ENCODE measurements at regions not wholly inside any gene's neighbourhood (a gene's known extent, or its start where the extent isn't known, plus 50 kb on each side); places are given as distances from the start of the nearest gene placed in this dataset.
A peak's percentile ranks its signal among the peaks of the same experiment; 100 is the strongest.

DNA sequence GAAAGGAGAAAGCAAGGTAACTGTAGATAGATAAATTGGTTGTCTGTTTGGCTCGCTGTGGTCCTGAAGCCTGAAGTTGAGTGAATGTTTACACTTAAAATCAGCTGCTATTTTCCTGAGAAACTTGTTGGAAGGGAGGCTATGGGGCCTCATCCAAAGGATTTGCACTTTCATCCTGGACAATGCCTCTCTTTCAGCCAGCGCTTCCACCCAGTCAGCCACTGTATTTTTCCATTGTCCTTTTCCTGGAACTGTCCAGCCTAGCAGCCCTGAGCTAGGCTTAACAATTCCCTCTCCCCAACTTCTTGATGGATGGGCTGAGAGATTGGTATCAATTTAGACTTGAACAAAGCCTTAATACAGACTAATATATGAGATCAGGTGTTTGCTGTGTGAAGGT, 429.2 kb downstream of the DMAC1 start:
- Mint-ChIP-seq H3K9me3 (ENCODE audit: unreplicated experiment) (no peaks in the 10 kb centered on the region), H3K27ac (ENCODE audit: unreplicated experiment) (no peak overlapping the region), H3K36me3 (ENCODE audit: low read depth, unreplicated experiment) (no peaks in the 10 kb centered on the region), H3K27me3 (ENCODE audit: low read depth, unreplicated experiment) (no peaks in the 10 kb centered on the region), H3K4me3 (ENCODE audit: unreplicated experiment) (no peak overlapping the region), H3K4me1 (ENCODE audit: low read depth, unreplicated experiment) (peaks cover 4% of the 10 kb centered on the region)
- FAIRE-seq (no peak), DNase-seq (ENCODE audit: low read depth) (no peak)
- no peak overlapping the region for H3K4me2 ChIP-seq (ENCODE audit: low read length)
- H3K27ac ChIP-seq (ENCODE audit: low read depth, low read length) = no peak overlapping the region
- no peaks in the 10 kb centered on the region for H4K20me1 ChIP-seq (ENCODE audit: insufficient read depth, low read length)
- no peaks in the 10 kb centered on the region for H3K36me3 ChIP-seq (ENCODE audit: insufficient read depth, low read length)
- H3K79me2 ChIP-seq (ENCODE audit: insufficient read depth, low read length) = no peaks in the 10 kb centered on the region
- no peaks in the 10 kb centered on the region for H3K27me3 ChIP-seq (ENCODE audit: insufficient read depth, low read length)
- no peak overlapping the region for H3K4me3 ChIP-seq (ENCODE audit: insufficient read depth, low read depth, low read length)
- no peak overlapping the region for H3K9ac ChIP-seq (ENCODE audit: low read length)
- H3K9me3 ChIP-seq (ENCODE audit: insufficient read depth, low read depth, low read length) = no peaks in the 10 kb centered on the region
- H3K4me1 ChIP-seq (ENCODE audit: insufficient read depth, low read length) = no peaks in the 10 kb centered on the region
- TF ChIP-seq, protein P1, sequence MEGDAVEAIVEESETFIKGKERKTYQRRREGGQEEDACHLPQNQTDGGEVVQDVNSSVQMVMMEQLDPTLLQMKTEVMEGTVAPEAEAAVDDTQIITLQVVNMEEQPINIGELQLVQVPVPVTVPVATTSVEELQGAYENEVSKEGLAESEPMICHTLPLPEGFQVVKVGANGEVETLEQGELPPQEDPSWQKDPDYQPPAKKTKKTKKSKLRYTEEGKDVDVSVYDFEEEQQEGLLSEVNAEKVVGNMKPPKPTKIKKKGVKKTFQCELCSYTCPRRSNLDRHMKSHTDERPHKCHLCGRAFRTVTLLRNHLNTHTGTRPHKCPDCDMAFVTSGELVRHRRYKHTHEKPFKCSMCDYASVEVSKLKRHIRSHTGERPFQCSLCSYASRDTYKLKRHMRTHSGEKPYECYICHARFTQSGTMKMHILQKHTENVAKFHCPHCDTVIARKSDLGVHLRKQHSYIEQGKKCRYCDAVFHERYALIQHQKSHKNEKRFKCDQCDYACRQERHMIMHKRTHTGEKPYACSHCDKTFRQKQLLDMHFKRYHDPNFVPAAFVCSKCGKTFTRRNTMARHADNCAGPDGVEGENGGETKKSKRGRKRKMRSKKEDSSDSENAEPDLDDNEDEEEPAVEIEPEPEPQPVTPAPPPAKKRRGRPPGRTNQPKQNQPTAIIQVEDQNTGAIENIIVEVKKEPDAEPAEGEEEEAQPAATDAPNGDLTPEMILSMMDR (IDR thresholded peaks at IDR 0.05; ENCODE audit: insufficient read depth, low read depth, low read length) = no peak
- TF ChIP-seq EZH2 (IDR thresholded peaks at IDR 0.05; ENCODE audit: insufficient read depth, low read length) = no peak
- H2AFZ ChIP-seq (ENCODE audit: low read depth, low read length) = no peak overlapping the region

DNA sequence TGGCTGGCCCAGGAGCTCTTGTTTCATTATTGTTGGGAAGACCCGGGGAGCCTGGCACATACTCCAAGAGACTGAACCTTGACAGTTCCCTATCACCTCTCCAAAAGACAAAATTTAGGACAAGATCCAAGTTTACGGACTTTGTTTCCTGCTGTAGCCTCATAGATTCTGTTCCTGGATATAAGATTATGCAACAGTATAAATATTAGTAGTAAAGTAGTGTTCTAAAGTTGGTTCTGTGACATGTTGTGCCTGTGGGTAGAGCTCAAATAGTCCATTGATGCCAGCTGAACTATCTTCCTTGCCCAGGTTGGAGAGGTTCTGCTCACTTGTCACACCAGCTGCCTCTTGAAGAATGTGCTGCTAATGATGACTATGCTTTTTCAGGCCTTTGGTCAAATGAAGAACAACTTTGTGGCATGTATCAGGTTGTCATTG, 430.2 kb downstream of the DMAC1 start:
- H3K36me3 ChIP-seq (ENCODE audit: insufficient read depth, low read length) = no peaks in the 10 kb centered on the region
- no peak overlapping the region for H3K4me3 ChIP-seq (ENCODE audit: insufficient read depth, low read depth, low read length)
- H3K79me2 ChIP-seq (ENCODE audit: insufficient read depth, low read length) = no peaks in the 10 kb centered on the region
- no peaks in the 10 kb centered on the region for H3K9me3 Mint-ChIP-seq (ENCODE audit: unreplicated experiment)
- TF ChIP-seq EZH2 (IDR thresholded peaks at IDR 0.05; ENCODE audit: insufficient read depth, low read length) = no peak
- TF ChIP-seq, protein P1 (IDR thresholded peaks at IDR 0.05; ENCODE audit: insufficient read depth, low read depth, low read length) = no peak
- H3K27me3 Mint-ChIP-seq (ENCODE audit: low read depth, unreplicated experiment) = no peaks in the 10 kb centered on the region
- no peak for DNase-seq (ENCODE audit: low read depth)
- H2AFZ ChIP-seq (ENCODE audit: low read depth, low read length) = no peak overlapping the region
- H3K9ac ChIP-seq (ENCODE audit: low read length) = no peak overlapping the region
- no peak overlapping the region for H3K27ac Mint-ChIP-seq (ENCODE audit: unreplicated experiment)
- no peaks in the 10 kb centered on the region for H3K9me3 ChIP-seq (ENCODE audit: insufficient read depth, low read depth, low read length)
- H3K4me3 Mint-ChIP-seq (ENCODE audit: unreplicated experiment) = no peak overlapping the region
- H3K27ac ChIP-seq (ENCODE audit: low read depth, low read length) = no peak overlapping the region
- H3K27me3 ChIP-seq (ENCODE audit: insufficient read depth, low read length) = no peaks in the 10 kb centered on the region
- H3K4me2 ChIP-seq (ENCODE audit: low read length) = no peak overlapping the region
- no peaks in the 10 kb centered on the region for H3K4me1 ChIP-seq (ENCODE audit: insufficient read depth, low read length)
- no peaks in the 10 kb centered on the region for H3K36me3 Mint-ChIP-seq (ENCODE audit: low read depth, unreplicated experiment)
- H4K20me1 ChIP-seq (ENCODE audit: insufficient read depth, low read length) = no peaks in the 10 kb centered on the region
- FAIRE-seq = no peak
- peaks cover 4% of the 10 kb centered on the region for H3K4me1 Mint-ChIP-seq (ENCODE audit: low read depth, unreplicated experiment)

DNA sequence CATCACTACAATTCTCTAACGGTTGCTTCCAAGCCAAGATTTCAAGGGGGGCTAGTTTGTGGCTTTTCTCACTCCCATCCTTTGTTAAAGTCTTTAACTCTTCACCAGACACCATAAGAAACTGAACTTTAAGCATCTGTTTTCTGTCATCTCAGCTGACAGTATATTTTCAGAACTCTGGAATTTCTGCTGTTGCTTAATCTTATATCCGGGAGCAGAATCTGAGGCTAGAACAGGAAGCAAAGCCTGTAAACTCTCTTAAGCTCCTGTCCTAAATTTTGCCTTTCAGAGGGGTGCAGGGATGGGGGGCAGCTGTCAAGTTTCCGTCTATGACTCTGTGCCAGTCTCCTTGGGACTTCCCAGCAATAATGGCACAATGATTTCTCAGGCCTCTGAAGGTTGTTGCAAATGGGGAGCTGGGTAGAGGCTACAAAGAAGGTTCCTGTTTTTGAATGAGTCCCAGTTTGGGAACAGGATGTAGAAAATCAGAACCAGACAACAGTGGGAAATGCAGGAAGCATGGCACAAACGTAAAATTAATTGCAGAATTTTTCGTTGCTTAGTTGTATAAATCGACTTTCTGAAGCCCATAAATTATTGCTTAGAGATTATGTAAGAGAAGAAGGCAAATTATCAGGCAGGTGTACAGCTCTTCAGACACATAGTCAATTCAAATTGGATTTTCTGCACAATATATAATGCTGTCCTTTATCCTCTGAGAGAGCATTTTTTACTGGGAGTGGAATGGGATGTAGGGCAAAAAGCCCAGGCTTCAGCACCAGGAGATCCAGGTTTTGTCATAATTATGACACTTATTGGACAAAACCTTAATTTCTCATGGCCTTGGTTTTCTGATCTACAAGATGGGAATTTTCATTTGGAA, 430.9 kb downstream of the DMAC1 start:
- TF ChIP-seq EZH2 (IDR thresholded peaks at IDR 0.05; ENCODE audit: insufficient read depth, low read length) = no peak
- TF ChIP-seq, protein P1 (IDR thresholded peaks at IDR 0.05; ENCODE audit: insufficient read depth, low read depth, low read length) = no peak
- FAIRE-seq (no peak), DNase-seq (ENCODE audit: low read depth) (peak; percentile 12)
- H2AFZ ChIP-seq (ENCODE audit: low read depth, low read length) = no peak overlapping the region
- no peaks in the 10 kb centered on the region for H3K36me3 ChIP-seq (ENCODE audit: insufficient read depth, low read length)
- no peaks in the 10 kb centered on the region for H3K27me3 ChIP-seq (ENCODE audit: insufficient read depth, low read length)
- Mint-ChIP-seq H3K4me3 (ENCODE audit: unreplicated experiment) (no peak overlapping the region), H3K36me3 (ENCODE audit: low read depth, unreplicated experiment) (no peaks in the 10 kb centered on the region), H3K27ac (ENCODE audit: unreplicated experiment) (no peak overlapping the region), H3K9me3 (ENCODE audit: unreplicated experiment) (no peaks in the 10 kb centered on the region), H3K4me1 (ENCODE audit: low read depth, unreplicated experiment) (peaks cover 4% of the 10 kb centered on the region), H3K27me3 (ENCODE audit: low read depth, unreplicated experiment) (no peaks in the 10 kb centered on the region)
- H4K20me1 ChIP-seq (ENCODE audit: insufficient read depth, low read length) = no peaks in the 10 kb centered on the region
- H3K9ac ChIP-seq (ENCODE audit: low read length) = no peak overlapping the region
- H3K4me3 ChIP-seq (ENCODE audit: insufficient read depth, low read depth, low read length) = no peak overlapping the region
- H3K27ac ChIP-seq (ENCODE audit: low read depth, low read length) = no peak overlapping the region
- H3K79me2 ChIP-seq (ENCODE audit: insufficient read depth, low read length) = no peaks in the 10 kb centered on the region
- H3K9me3 ChIP-seq (ENCODE audit: insufficient read depth, low read depth, low read length) = no peaks in the 10 kb centered on the region
- no peaks in the 10 kb centered on the region for H3K4me1 ChIP-seq (ENCODE audit: insufficient read depth, low read length)
- H3K4me2 ChIP-seq (ENCODE audit: low read length) = no peak overlapping the region

All from astrocyte (in vitro differentiated cells and primary cell).